Dendritic cell treated with granulocyte-macrophage colony-stimulating factor and Interleukin-4, amounts not matched to agents 40 ng/mL and 50 ng/mL, for 4 days (primary cell): ENCODE measurements at regions not wholly inside any gene's neighbourhood (a gene's known extent, or its start where the extent isn't known, plus 50 kb on each side); places are given as distances from the start of the nearest gene placed in this dataset.

Experiments used
- H3K27ac Mint-ChIP-seq: one replicate; pipeline ENCODE4 v1.8.0; 2022; ENCODE audit warnings: mild to moderate bottlenecking, mixed read lengths
- H3K27me3 Mint-ChIP-seq: one replicate; pipeline ENCODE4 v1.8.0; 2022; ENCODE audit warnings: mild to moderate bottlenecking, mixed read lengths
- H3K36me3 Mint-ChIP-seq: one replicate; pipeline ENCODE4 v1.8.0; 2022; ENCODE audit warnings: low read depth, mixed read lengths
- H3K4me1 Mint-ChIP-seq: one replicate; pipeline ENCODE4 v1.8.0; 2022; ENCODE audit warnings: low read depth, mixed read lengths
- H3K4me3 Mint-ChIP-seq: one replicate; pipeline ENCODE4 v1.8.0; 2022; ENCODE audit warnings: mild to moderate bottlenecking, moderate library complexity, mixed read lengths
- H3K9me3 Mint-ChIP-seq: one replicate; pipeline ENCODE4 v1.8.0; 2022; ENCODE audit warnings: mixed read lengths
- intact Hi-C: fragments of 100-400 bp; cut with micrococcal nuclease; formaldehyde crosslinking; loops from one replicate; pipeline ENCODE4 v1.15.0; 2022

- Mint-ChIP-seq H3K36me3 (no peaks in the 10 kb centered on the region), H3K4me1 (peaks cover 5% of the 10 kb centered on the region), H3K27ac (no peak overlapping the region), H3K9me3 (no peaks in the 10 kb centered on the region), H3K27me3 (peaks cover 4% of the 10 kb centered on the region), H3K4me3 (no peak overlapping the region)
- intact Hi-C loops: no loop called here
Observed at GRCh38 chr3:23644099-23644498, 161.7 kb upstream of the UBE2E1 start.

GRCh38 chr3:23644676-23645075, 161.1 kb upstream of the UBE2E1 start:
- intact Hi-C loops: no loop called here

GRCh38 chr3:23645533-23646183, 160.1 kb upstream of the UBE2E1 start:
- Mint-ChIP-seq H3K4me3 (no peak overlapping the region), H3K4me1 (peaks cover 17% of the 10 kb centered on the region), H3K9me3 (no peaks in the 10 kb centered on the region), H3K27me3 (peaks cover 6% of the 10 kb centered on the region), H3K36me3 (no peaks in the 10 kb centered on the region), H3K27ac (no peak overlapping the region)
- intact Hi-C loops: no loop called here

More at GRCh38 chr3:23644676-23645075, 161.1 kb upstream of the UBE2E1 start:
- Mint-ChIP-seq H3K36me3 (no peaks in the 10 kb centered on the region), H3K27me3 (peaks cover 4% of the 10 kb centered on the region), H3K9me3 (no peaks in the 10 kb centered on the region), H3K27ac (no peak overlapping the region), H3K4me3 (no peak overlapping the region), H3K4me1 (peaks cover 9% of the 10 kb centered on the region)

GRCh38 chr3:23646184-23646920, 159.4 kb upstream of the UBE2E1 start:
- Mint-ChIP-seq H3K27me3 (peaks cover 6% of the 10 kb centered on the region), H3K27ac (no peak overlapping the region), H3K4me1 (peaks cover 23% of the 10 kb centered on the region), H3K36me3 (no peaks in the 10 kb centered on the region), H3K9me3 (no peaks in the 10 kb centered on the region), H3K4me3 (no peak overlapping the region)
- intact Hi-C loops: no loop called here

- Mint-ChIP-seq H3K36me3 (no peaks in the 10 kb centered on the region), H3K4me1 (peaks cover 23% of the 10 kb centered on the region), H3K4me3 (no peak overlapping the region), H3K27me3 (peaks cover 6% of the 10 kb centered on the region), H3K9me3 (no peaks in the 10 kb centered on the region), H3K27ac (no peak overlapping the region)
- intact Hi-C loops: no loop called here
Observed at GRCh38 chr3:23647706-23648258, 158.0 kb upstream of the UBE2E1 start.

GRCh38 chr3:23648326-23648995, 157.3 kb upstream of the UBE2E1 start:
- intact Hi-C loops: no loop called here
- Mint-ChIP-seq H3K4me3 (no peak overlapping the region), H3K36me3 (no peaks in the 10 kb centered on the region), H3K27ac (no peak overlapping the region), H3K27me3 (peaks cover 6% of the 10 kb centered on the region), H3K9me3 (no peaks in the 10 kb centered on the region), H3K4me1 (peaks cover 23% of the 10 kb centered on the region)

- Mint-ChIP-seq H3K9me3 (no peaks in the 10 kb centered on the region), H3K27ac (no peak overlapping the region), H3K4me1 (peaks cover 23% of the 10 kb centered on the region), H3K27me3 (peaks cover 6% of the 10 kb centered on the region), H3K4me3 (no peak overlapping the region), H3K36me3 (no peaks in the 10 kb centered on the region)
- intact Hi-C loops: no loop called here
Observed at GRCh38 chr3:23648996-23649395, 156.8 kb upstream of the UBE2E1 start.

GRCh38 chr3:23649448-23649847, 156.3 kb upstream of the UBE2E1 start:
- intact Hi-C loops: no loop called here
- Mint-ChIP-seq H3K4me3 (no peak overlapping the region), H3K36me3 (no peaks in the 10 kb centered on the region), H3K9me3 (no peaks in the 10 kb centered on the region), H3K4me1 (peaks cover 23% of the 10 kb centered on the region), H3K27me3 (peaks cover 6% of the 10 kb centered on the region), H3K27ac (no peak overlapping the region)

- Mint-ChIP-seq H3K9me3 (peaks cover 3% of the 10 kb centered on the region), H3K27me3 (peaks cover 6% of the 10 kb centered on the region), H3K36me3 (no peaks in the 10 kb centered on the region), H3K4me3 (no peak overlapping the region), H3K27ac (no peak overlapping the region), H3K4me1 (peaks cover 23% of the 10 kb centered on the region)
- intact Hi-C loops: no loop called here
Observed at GRCh38 chr3:23650371-23651140, 155.2 kb upstream of the UBE2E1 start.

GRCh38 chr3:23653647-23654525, 151.9 kb upstream of the UBE2E1 start:
- Mint-ChIP-seq H3K27ac (no peak overlapping the region), H3K36me3 (no peaks in the 10 kb centered on the region), H3K4me3 (no peak overlapping the region), H3K9me3 (peaks cover 10% of the 10 kb centered on the region), H3K27me3 (peaks cover 3% of the 10 kb centered on the region), H3K4me1 (peaks cover 23% of the 10 kb centered on the region)
- intact Hi-C loops: no loop called here

- Mint-ChIP-seq H3K27ac (no peak overlapping the region), H3K9me3 (peaks cover 10% of the 10 kb centered on the region)
- intact Hi-C loops: no loop called here
Observed at GRCh38 chr3:23654571-23654970, 151.2 kb upstream of the UBE2E1 start.

GRCh38 chr3:23655749-23656148, 150.0 kb upstream of the UBE2E1 start:
- peaks cover 20% of the 10 kb centered on the region for H3K4me1 Mint-ChIP-seq
- H3K4me3 Mint-ChIP-seq: no peak overlapping the region
- H3K27ac Mint-ChIP-seq: no peak overlapping the region
- peaks cover 10% of the 10 kb centered on the region for H3K9me3 Mint-ChIP-seq
- intact Hi-C loops: no loop called here
- H3K36me3 Mint-ChIP-seq: no peaks in the 10 kb centered on the region
- H3K27me3 Mint-ChIP-seq: no peaks in the 10 kb centered on the region

More at GRCh38 chr3:23654571-23654970, 151.2 kb upstream of the UBE2E1 start:
- Mint-ChIP-seq H3K27me3 (peaks cover 3% of the 10 kb centered on the region), H3K36me3 (no peaks in the 10 kb centered on the region), H3K4me3 (no peak overlapping the region), H3K4me1 (peaks cover 23% of the 10 kb centered on the region)

GRCh38 chr3:23656199-23656598, 149.6 kb upstream of the UBE2E1 start:
- intact Hi-C loops: no loop called here
- Mint-ChIP-seq H3K9me3 (peaks cover 10% of the 10 kb centered on the region), H3K27me3 (no peaks in the 10 kb centered on the region), H3K4me3 (no peak overlapping the region), H3K36me3 (no peaks in the 10 kb centered on the region), H3K4me1 (peaks cover 15% of the 10 kb centered on the region), H3K27ac (no peak overlapping the region)
